Brain pericyte (primary cell): ENCODE measurements at regions not wholly inside any gene's neighbourhood (a gene's known extent, or its start where the extent isn't known, plus 50 kb on each side); places are given as distances from the start of the nearest gene placed in this dataset.

Experiments used
- DNase-seq: peaks from one replicate; pipeline ENCODE4 v3.0.0-alpha.2; 2012; ENCODE audit warnings: low read depth, low spot score

- no peak for DNase-seq
These were observed 52.7 kb upstream of the NEURL1B start for GRCh38 chr5:172588380-172588779.

DNA sequence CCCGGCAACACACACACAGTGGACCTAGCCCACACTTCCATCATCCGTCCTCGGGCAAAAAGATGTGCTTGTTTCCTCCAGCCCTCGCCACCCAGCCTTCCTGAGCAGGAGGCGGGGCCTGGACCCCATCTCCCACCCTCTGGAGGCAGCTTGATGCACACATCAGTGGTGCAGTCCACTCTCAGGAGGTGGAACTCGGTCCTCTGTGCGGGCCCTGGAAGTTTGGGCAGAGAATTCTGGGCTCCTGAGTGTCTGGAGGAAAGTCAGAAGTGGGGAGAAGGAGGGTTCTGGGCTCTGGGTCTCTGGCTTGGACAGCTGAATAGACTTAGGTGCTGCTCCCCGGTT, 54.0 kb upstream of the NEURL1B start:
- DNase-seq: no peak

DNA sequence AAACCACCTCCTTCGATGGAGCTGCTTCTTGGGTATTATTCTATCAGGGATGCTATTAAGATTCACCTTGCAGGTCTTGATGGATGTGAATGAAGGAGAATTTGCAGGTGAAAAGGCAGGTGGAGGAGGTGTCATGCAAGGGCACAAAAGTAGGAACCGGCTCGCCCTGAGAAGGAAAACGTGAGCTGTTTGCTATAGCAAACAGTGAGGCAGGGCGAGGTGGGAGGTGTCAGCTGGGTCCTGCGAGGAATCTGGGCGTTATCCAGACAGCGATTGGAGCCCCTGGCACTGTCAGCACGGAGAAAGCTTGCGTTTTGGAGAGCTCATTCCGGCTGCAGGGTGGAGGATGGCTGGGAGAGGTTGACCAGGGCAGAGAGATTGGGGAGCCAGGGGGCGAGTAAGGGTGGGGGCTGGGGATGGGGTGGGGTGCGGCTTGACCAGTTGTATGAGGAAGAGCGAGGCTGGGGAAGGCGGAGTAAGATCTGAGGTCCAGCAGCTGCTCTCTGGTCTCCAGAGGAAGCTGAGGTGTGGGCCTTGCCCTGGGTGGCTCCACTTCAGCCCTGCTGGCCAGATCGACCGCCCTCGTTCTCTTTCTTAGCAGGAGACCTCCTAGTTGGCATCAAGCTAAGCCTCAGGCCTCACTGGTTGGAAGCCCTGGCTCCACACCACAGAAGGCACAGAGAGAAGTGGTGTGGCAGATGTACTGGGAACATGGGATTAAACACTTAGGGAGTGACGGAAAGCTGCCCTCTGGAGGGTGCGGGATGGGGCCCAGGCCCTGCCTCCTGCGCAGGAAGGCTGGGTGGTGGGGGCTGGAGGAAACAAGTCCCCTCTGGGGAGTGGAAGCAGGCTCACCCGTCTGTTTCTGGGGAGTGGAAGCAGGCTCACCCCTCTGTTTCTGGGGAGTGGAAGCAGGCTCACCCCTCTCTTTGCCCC, 54.7 kb upstream of the NEURL1B start:
- no peak for DNase-seq

- DNase-seq: no peak
These were observed 55.9 kb upstream of the NEURL1B start for GRCh38 chr5:172585114-172585513.

GRCh38 chr5:172584638-172585037, 56.4 kb upstream of the NEURL1B start:
- DNase-seq: no peak

- no peak for DNase-seq
These were observed 57.0 kb upstream of the NEURL1B start for GRCh38 chr5:172583931-172584511.

- DNase-seq: no peak
These were observed 58.1 kb upstream of the NEURL1B start for GRCh38 chr5:172582940-172583339.

DNA sequence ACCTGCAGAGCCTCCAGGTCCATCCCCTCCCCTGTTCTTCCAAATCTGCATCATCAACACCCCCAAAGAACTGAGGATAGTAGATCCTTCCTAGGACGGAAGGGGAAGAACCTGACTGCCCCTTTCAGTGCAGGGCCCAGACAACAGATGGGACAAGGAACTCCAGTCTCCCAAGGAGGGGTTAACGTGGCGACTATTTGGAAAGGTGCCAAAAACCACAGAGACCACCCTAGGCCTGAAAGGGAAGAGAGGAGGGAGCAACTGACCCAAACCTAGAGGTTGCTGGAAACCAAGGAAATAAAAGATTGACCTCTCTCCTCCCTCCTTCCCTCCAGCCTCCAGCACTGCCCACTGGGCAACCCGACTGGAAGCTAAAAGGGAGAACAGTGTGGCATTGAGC, 59.7 kb upstream of the NEURL1B start:
- no peak for DNase-seq

DNA sequence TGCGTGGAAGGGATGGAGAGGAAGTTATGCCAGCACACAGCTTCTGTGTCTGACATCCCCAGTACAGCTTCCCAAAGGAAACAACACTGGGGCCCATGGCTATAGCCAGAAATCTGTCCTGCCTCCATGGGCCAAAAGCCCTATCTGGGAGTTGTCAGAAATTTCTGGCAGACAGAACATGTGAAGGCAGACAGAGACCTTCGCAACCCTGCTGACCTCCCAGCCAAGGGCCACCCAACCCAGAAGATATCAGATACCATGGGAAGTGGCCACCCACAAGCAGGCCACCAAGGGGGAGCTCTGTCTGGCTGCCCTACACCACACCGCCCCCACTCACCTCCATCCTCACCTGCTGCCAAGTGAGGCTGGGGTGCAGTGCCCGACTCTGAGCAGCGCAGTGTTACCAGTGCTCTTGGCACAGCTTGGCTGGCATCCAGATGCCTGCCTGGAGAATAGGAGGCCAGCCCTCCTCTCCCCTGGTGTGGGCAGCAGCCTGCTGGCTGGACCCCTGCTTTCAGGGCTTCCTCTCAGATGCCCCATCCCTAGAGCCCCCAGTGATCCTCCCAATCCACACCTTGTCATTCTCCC, 61.6 kb upstream of the NEURL1B start:
- no peak for DNase-seq

- DNase-seq: no peak
These were observed 63.7 kb upstream of the NEURL1B start for GRCh38 chr5:172577267-172577909.

GRCh38 chr5:172575816-172576545, 65.1 kb upstream of the NEURL1B start:
- no peak for DNase-seq

- no peak for DNase-seq
These were observed 65.6 kb upstream of the NEURL1B start for GRCh38 chr5:172575416-172575815.

DNA sequence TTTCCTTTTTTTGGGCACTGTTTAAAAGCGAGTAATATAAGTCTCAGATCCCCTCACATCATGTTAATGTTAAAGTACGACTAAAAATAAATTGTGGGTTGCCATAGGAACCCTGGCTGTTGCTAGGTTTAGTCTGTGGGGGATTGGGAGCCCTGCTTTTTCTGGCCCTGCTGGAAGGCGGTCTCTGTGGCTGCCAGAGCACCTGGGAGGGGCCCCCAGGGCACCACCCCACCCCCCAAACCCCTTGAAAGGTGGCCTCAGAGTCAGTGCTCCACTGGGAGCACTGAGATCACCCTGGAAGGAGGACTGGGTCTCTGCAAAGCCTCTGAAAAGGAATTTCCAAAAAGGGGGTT, 66.2 kb upstream of the NEURL1B start:
- DNase-seq: no peak

DNA sequence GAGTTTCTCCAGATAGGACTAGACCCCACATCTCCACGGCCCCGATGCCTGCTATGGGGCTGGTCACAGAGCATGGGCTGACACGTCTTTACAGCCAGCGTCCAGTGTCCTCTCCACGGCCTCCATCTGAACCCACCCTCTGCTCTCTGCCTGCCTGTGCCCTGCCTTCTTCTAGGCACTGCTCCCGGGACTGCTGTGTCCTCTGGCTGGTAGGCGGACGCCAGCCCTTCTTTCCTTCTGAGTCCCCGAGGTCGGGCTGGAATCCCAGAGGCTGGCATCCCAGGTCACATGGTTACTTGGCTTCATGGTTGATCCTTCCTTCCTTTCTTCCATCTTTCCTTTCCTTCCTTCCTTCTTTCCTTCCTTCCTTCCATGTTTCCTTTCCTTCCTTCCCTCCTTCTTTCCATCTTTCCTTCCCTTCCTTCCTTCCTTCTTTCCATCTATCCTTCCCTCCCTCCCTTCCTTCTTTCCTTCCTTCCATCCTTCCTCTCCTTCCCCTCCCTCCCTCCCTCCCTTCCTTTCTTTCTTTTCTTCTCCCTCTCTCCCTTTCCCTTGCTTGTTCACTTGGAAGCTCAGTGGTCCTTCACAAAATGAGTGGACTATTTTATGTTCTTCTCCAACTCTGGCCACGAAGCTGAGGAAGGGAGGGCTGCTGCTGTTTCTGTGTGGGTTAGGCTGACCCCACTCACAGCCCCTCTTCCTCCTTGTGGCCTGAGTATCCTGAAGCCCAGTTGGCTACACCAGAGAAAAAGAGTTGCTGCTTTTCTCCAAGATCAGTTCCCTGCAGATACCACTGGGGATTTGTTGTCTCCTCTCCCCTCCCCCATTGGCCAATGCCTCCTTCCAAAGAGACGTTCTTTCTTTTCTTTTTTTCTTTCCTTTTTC, 66.8 kb upstream of the NEURL1B start:
- no peak for DNase-seq

- DNase-seq: no peak
These were observed 67.8 kb upstream of the NEURL1B start for GRCh38 chr5:172573120-172573882.

GRCh38 chr5:172572440-172572839, 68.6 kb upstream of the NEURL1B start:
- DNase-seq: no peak

DNA sequence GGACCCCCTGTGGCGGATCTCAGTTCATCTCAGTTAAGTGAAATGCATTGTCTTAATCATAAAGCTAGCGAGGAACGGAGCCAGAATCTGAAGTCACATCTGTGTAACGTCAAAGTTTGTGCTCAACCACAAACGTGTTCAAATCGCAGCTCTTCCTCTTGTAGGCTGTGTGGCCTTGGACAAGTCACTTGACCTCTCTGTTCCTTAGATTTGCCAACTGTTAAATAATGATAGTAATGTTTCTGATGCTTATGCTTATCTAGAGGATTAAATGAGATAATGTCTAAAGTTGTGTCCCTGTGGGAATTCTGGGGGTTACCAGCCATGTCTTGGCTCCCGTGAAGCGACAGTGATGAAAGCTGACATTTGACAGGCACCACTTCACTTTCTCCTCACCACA, 69.2 kb upstream of the NEURL1B start:
- DNase-seq: no peak

DNA sequence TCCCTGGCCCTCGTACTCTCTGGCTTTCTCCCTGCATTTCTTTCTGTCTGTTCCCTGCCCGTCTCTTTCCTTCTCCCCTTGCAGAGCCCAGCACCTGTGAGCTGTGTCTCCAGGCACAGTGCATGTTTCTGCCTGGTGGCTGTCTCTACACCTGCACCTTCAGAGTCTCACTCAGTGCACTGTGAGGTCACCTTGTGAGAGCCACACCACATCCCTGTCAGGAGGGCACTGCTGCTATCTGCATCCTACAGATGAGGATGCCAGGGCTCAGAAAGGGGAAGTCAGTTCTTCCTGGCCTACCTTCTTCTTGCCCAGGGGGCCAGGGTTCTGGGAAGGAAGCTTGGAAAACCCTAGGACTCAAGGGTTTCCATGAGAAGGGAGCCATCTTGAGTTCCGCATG, 69.7 kb upstream of the NEURL1B start:
- DNase-seq: no peak

DNA sequence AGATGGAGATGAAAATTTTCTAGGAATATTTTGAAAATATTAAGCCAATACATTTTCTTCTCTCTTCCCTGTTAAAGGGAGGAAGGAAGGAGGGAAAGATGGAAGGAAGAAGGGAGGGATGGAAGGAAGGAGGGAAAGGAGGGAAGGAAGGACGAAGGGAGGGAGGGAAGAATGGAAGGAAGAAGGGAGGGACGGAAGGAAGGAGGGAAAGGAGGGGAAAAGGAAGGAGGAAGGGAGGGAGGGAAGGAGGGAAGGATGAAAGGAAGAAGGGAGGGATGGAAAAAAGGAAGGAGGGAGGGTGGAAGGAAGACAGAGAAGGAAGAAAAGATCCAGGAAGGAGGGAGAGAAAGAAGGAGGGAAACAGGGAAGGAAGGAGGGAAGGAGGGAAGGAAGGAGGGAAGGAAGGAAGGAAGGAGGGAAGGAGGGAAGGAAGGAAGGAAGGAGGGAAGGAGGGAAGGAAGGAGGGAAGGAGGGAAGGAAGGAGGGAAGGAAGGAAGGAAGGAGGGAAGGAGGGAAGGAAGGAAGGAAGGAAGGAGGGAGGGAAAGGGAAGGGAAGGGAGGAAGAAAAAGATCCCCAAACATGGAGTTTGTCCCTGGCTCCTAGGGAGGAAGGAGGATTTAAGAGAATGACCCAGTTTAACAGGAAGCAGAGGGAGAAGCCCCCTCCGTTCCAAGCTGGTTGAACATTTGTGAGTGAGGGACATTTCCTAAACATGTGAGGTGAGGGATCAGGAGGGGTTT, 70.3 kb upstream of the NEURL1B start:
- DNase-seq: no peak
